ENCODE measurements at regions not wholly inside any gene's neighbourhood (a gene's known extent, or its start where the extent isn't known, plus 50 kb on each side); places are given as distances from the start of the nearest gene placed in this dataset.
"Not testable (repeated sequence)": the region's sequence is repeated elsewhere in the genome, so short reads cannot be mapped to it uniquely, and the experiment has no call there.

DNA sequence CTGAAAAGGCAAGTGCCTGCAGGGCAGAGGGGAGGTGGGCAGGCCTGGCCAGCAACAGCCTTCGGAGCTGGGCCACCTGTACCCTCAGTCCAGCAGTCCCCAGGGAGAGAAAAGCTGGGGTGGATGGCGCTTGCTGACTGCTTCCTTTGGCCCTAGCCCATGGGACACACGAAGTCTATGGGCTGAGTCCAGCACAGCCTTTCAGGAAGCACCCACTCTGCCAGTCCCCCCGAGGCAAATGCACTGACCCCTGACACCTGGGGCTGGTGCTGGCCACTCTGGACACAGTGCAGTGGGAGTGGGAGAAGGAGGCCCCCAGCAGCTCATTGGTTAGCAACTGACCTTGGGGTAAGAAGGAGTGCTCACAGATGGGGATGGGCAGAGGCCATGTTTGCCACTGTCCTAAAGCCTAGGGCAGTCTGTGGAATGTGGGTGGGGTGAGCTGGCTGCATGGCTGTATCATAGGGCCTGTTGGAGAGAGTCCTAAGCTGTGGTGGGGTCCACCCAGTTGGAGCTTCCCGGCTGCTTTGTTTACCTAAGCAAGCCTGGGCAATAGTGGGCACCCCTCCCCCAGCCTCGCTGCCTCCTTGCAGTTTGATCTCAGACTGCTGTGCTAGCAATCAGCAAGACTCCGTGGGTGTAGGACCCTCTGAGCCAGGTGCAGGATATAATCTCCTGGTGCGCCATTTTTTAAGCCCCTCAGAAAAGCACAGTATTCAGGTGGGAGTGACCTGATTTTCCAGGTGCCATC, 240.2 kb downstream of the ANKRD30B start:
- not testable (repeated sequence) for TF ChIP-seq POLR2A (IDR thresholded peaks at IDR 0.05)
- TF ChIP-seq, protein P1, sequence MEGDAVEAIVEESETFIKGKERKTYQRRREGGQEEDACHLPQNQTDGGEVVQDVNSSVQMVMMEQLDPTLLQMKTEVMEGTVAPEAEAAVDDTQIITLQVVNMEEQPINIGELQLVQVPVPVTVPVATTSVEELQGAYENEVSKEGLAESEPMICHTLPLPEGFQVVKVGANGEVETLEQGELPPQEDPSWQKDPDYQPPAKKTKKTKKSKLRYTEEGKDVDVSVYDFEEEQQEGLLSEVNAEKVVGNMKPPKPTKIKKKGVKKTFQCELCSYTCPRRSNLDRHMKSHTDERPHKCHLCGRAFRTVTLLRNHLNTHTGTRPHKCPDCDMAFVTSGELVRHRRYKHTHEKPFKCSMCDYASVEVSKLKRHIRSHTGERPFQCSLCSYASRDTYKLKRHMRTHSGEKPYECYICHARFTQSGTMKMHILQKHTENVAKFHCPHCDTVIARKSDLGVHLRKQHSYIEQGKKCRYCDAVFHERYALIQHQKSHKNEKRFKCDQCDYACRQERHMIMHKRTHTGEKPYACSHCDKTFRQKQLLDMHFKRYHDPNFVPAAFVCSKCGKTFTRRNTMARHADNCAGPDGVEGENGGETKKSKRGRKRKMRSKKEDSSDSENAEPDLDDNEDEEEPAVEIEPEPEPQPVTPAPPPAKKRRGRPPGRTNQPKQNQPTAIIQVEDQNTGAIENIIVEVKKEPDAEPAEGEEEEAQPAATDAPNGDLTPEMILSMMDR (IDR thresholded peaks at IDR 0.05): not testable (repeated sequence)
